A549 (cell line): ENCODE measurements at regions not wholly inside any gene's neighbourhood (a gene's known extent, or its start where the extent isn't known, plus 50 kb on each side); places are given as distances from the start of the nearest gene placed in this dataset.

Experiments
- RNF2 ChIP-seq: fragments of 200-600 bp; sonication (generic); IDR thresholded peaks from 2 replicates; pipeline ENCODE4 v1.6.1; 2016; ENCODE audit warnings: low read depth, mild to moderate bottlenecking, antibody characterized with exemption, moderate library complexity, borderline replicate concordance
- TF ChIP-seq, protein P1 (sequence below): fragments of >200 bp; sonication (Bioruptor Twin); formaldehyde crosslinking; IDR thresholded peaks from 3 replicates; pipeline ENCODE4 v1.5.1; 2016

GRCh38 chr10:71011141-71011540 lies 122.8 kb upstream of the PCBD1 start:
- no peak for TF ChIP-seq RNF2
- TF ChIP-seq, protein P1, sequence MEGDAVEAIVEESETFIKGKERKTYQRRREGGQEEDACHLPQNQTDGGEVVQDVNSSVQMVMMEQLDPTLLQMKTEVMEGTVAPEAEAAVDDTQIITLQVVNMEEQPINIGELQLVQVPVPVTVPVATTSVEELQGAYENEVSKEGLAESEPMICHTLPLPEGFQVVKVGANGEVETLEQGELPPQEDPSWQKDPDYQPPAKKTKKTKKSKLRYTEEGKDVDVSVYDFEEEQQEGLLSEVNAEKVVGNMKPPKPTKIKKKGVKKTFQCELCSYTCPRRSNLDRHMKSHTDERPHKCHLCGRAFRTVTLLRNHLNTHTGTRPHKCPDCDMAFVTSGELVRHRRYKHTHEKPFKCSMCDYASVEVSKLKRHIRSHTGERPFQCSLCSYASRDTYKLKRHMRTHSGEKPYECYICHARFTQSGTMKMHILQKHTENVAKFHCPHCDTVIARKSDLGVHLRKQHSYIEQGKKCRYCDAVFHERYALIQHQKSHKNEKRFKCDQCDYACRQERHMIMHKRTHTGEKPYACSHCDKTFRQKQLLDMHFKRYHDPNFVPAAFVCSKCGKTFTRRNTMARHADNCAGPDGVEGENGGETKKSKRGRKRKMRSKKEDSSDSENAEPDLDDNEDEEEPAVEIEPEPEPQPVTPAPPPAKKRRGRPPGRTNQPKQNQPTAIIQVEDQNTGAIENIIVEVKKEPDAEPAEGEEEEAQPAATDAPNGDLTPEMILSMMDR: no peak
